ENCODE measurements at regions not wholly inside any gene's neighbourhood (a gene's known extent, or its start where the extent isn't known, plus 50 kb on each side); places are given as distances from the start of the nearest gene placed in this dataset.

DNA sequence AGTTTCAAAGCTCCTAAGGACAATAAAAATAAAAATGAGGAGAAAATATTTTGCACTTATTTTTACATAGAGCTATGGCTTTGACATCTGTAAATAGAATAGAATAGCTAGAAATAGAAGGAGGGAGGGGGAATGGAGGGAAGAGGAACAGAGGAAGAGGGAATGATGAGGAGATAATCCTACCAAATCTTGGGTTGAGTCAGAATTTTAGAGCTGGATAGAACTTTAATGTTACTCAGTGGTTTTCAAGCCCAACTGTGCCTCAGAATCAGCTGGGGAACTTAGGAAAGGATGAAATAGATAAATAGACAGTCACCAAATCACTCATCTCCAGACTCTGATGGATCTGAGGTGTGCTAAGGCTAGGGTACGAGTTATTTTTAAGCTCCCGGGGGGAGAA is 190.3 kb upstream of the FREM1 start:
- TF ChIP-seq RAD21 (IDR thresholded peaks at IDR 0.05; ENCODE audit: low read depth), result no peak
- TF ChIP-seq, protein P1, sequence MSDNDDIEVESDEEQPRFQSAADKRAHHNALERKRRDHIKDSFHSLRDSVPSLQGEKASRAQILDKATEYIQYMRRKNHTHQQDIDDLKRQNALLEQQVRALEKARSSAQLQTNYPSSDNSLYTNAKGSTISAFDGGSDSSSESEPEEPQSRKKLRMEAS (IDR thresholded peaks at IDR 0.05), result no peak
- TF ChIP-seq CREB1 (IDR thresholded peaks at IDR 0.05; ENCODE audit: low read depth), result no peak
- TF ChIP-seq TCF12 (IDR thresholded peaks at IDR 0.05; ENCODE audit: low read depth), result no peak
- TF ChIP-seq FOXM1 (IDR thresholded peaks at IDR 0.05; ENCODE audit: borderline replicate concordance, low read depth), result no peak
- TF ChIP-seq EP300 (IDR thresholded peaks at IDR 0.05; ENCODE audit: borderline replicate concordance), result no peak
- TF ChIP-seq CEBPB (IDR thresholded peaks at IDR 0.05), result no peak
- no peak for TF ChIP-seq TAF1 (IDR thresholded peaks at IDR 0.05; ENCODE audit: low read depth)
- no peak for TF ChIP-seq YY1 (IDR thresholded peaks at IDR 0.05; ENCODE audit: low read depth)

Data from Ishikawa (cell line).